OCI-LY7 (cell line): ENCODE measurements at regions not wholly inside any gene's neighbourhood (a gene's known extent, or its start where the extent isn't known, plus 50 kb on each side); places are given as distances from the start of the nearest gene placed in this dataset.
"Not testable (repeated sequence)": the region's sequence is repeated elsewhere in the genome, so short reads cannot be mapped to it uniquely, and the experiment has no call there.

Experiments
- BruUV-seq: library from RNA; stranded (reverse); fragments of 400-500 nt; replicated peaks from 2 replicates; lab custom pipeline; 2021; lab: Mats Ljungman, UMichigan
- CTCF ChIA-PET: fragments of 300-600 bp; sonication (Branson Sonifier 250); formaldehyde crosslinking; loops from one replicate; lab custom pipeline; 2022; ENCODE audit warnings: antibody characterized with exemption; ENCODE audit not compliant: unreplicated experiment; lab: Charles Lee
- POLR2A ChIA-PET: fragments of 300-600 bp; sonication (Branson Sonifier 250); formaldehyde crosslinking; loops from one replicate; lab custom pipeline; 2022; ENCODE audit warnings: antibody characterized with exemption; lab: Charles Lee
- DNase-seq: peaks from one replicate; pipeline ENCODE4 v3.0.0-alpha.2; 2015; ENCODE audit warnings: low spot score
- H2AFZ ChIP-seq: fragments of 200-600 bp; sonication (generic), shearing (Covaris generic); 2 replicates; pipeline ENCODE4 v1.6.1; 2014; ENCODE audit warnings: mild to moderate bottlenecking, antibody characterized with exemption, low read length, moderate library complexity
- H3K27ac ChIP-seq: fragments of 200-600 bp; sonication (generic); 2 replicates; pipeline ENCODE4 v1.5.1; 2014; ENCODE audit warnings: mixed run types, low read depth, mild to moderate bottlenecking, moderate library complexity, low read length, inconsistent platforms; ENCODE audit not compliant: poor library complexity, severe bottlenecking
- H3K36me3 ChIP-seq: fragments of 200-600 bp; sonication (generic); 2 replicates; pipeline ENCODE4 v1.6.1; 2014; ENCODE audit warnings: mild to moderate bottlenecking, antibody characterized with exemption, low read length, moderate library complexity, mixed read lengths; ENCODE audit not compliant: insufficient read depth
- H3K4me1 ChIP-seq: fragments of 200-600 bp; sonication (generic); 2 replicates; pipeline ENCODE4 v1.5.1; 2014; ENCODE audit warnings: mild to moderate bottlenecking, low read length; ENCODE audit not compliant: insufficient read depth, poor library complexity, severe bottlenecking
- H3K4me2 ChIP-seq: fragments of 200-600 bp; sonication (generic); 2 replicates; pipeline ENCODE4 v1.6.1; 2014; ENCODE audit warnings: mild to moderate bottlenecking, low read length
- H3K4me3 ChIP-seq: fragments of 200-600 bp; sonication (generic); 2 replicates; pipeline ENCODE4 v1.5.1; 2014; ENCODE audit warnings: mild to moderate bottlenecking, low read depth, low read length; ENCODE audit not compliant: poor library complexity, severe bottlenecking
- H3K79me2 ChIP-seq: fragments of 200-600 bp; sonication (generic); 2 replicates; pipeline ENCODE4 v1.6.1; 2016; ENCODE audit warnings: low read depth, mild to moderate bottlenecking, low read length, moderate library complexity, mixed read lengths; ENCODE audit not compliant: insufficient read depth
- H3K9me2 ChIP-seq: fragments of 200-600 bp; sonication (generic); 2 replicates; pipeline ENCODE4 v1.6.1; 2016; ENCODE audit warnings: mild to moderate bottlenecking, low read length, mixed read lengths; ENCODE audit not compliant: insufficient read depth
- H3K9me3 ChIP-seq: fragments of 200-600 bp; sonication (generic); 2 replicates; pipeline ENCODE4 v1.6.1; 2014; ENCODE audit warnings: mild to moderate bottlenecking, mixed run types, low read length, mixed read lengths
- H4K20me1 ChIP-seq: fragments of 200-600 bp; sonication (generic); 2 replicates; pipeline ENCODE4 v1.6.1; 2014; ENCODE audit warnings: mild to moderate bottlenecking, antibody characterized with exemption, low read length, moderate library complexity, mixed read lengths; ENCODE audit not compliant: insufficient read depth
- CTCF ChIP-seq: fragments of 200-600 bp; sonication (generic); conservative IDR thresholded peaks from 2 replicates; pipeline ENCODE4 v1.5.1; 2014; ENCODE audit warnings: mild to moderate bottlenecking, antibody characterized with exemption, low read length, moderate library complexity, mixed read lengths
- EZH2phosphoT487 ChIP-seq: fragments of 200-600 bp; sonication (generic); IDR thresholded peaks from 2 replicates; pipeline ENCODE4 v1.6.1; 2018; ENCODE audit warnings: low read depth, borderline replicate concordance, mild to moderate bottlenecking, mixed run types, antibody characterized with exemption, low read length, moderate library complexity, mixed read lengths
- intact Hi-C: fragments of 100-400 bp; cut with micrococcal nuclease; formaldehyde crosslinking; loops from one replicate; pipeline ENCODE4 v1.10.0; 2022; ENCODE audit not compliant: unreplicated experiment

GRCh38 chrX:96538104-96538725 lies 146.4 kb upstream of the DIAPH2 start:
- DNase-seq: no peak
- no peaks in the 10 kb centered on the region for H3K9me3 ChIP-seq
- ChIA-PET POLR2A (no interaction called here), CTCF (no interaction called here)
- no TSS peak for BruUV-seq
- H3K79me2 ChIP-seq: no peaks in the 10 kb centered on the region
- no peak overlapping the region for H2AFZ ChIP-seq
- no peak overlapping the region for H3K4me3 ChIP-seq
- H3K27ac ChIP-seq: no peak overlapping the region
- intact Hi-C loops: no loop called here
- no peak for TF ChIP-seq EZH2phosphoT487
- TF ChIP-seq CTCF: no peak
- no peaks in the 10 kb centered on the region for H3K36me3 ChIP-seq
- no peaks in the 10 kb centered on the region for H4K20me1 ChIP-seq
- no peaks in the 10 kb centered on the region for H3K4me1 ChIP-seq
- H3K9me2 ChIP-seq: no peaks in the 10 kb centered on the region
- no peak overlapping the region for H3K4me2 ChIP-seq

- Histone ChIP-seq H2AFZ (no peak overlapping the region), H3K4me2 (no peak overlapping the region), H3K4me3 (no peak overlapping the region), H3K4me1 (no peaks in the 10 kb centered on the region), H3K27ac (no peak overlapping the region), H3K9me2 (no peaks in the 10 kb centered on the region), H3K79me2 (no peaks in the 10 kb centered on the region), H4K20me1 (no peaks in the 10 kb centered on the region), H3K36me3 (no peaks in the 10 kb centered on the region), H3K9me3 (no peaks in the 10 kb centered on the region)
- BruUV-seq: no TSS peak
- intact Hi-C loops: no loop called here
- CTCF ChIA-PET: no interaction called here
- POLR2A ChIA-PET: interaction anchor here (0.6 kb wide), 1 partner anchor 15 kb away, joined by 3 read pairs; no protein-coding TSS in a partner anchor
- no peak for DNase-seq
- no peak for TF ChIP-seq CTCF
- no peak for TF ChIP-seq EZH2phosphoT487
These were observed 144.5 kb upstream of the DIAPH2 start for GRCh38 chrX:96540111-96540631.

- H2AFZ ChIP-seq, H3K27ac ChIP-seq, H3K9me3 ChIP-seq, H3K79me2 ChIP-seq, POLR2A ChIA-PET, CTCF ChIA-PET, H3K4me3 ChIP-seq, H3K4me2 ChIP-seq, H3K9me2 ChIP-seq, H3K4me1 ChIP-seq, H3K36me3 ChIP-seq, intact Hi-C loops, H4K20me1 ChIP-seq, BruUV-seq: not testable (repeated sequence)
- 0 out of 2 replicates have a peak, but pooled peaks have one; percentile 35 for TF ChIP-seq CTCF
- peak; percentile 0 for DNase-seq
These were observed 138.4 kb upstream of the DIAPH2 start for GRCh38 chrX:96546281-96546680.
